ENCODE measurements at regions not wholly inside any gene's neighbourhood (a gene's known extent, or its start where the extent isn't known, plus 50 kb on each side); places are given as distances from the start of the nearest gene placed in this dataset.

- no peak for TF ChIP-seq CTCF (optimal IDR thresholded peaks at IDR 0.05 in 1 of 3, IDR thresholded peaks at IDR 0.05 in 1 of 3, conservative IDR thresholded peaks at IDR 0.05 in 1 of 3; ENCODE audit: extremely low read depth in 1 of 3, insufficient read depth in 2 of 3, low read length in 3 of 3)
- no peak for TF ChIP-seq EZH2 (IDR thresholded peaks at IDR 0.05; ENCODE audit: low read length)
Measured at GRCh38 chr5:67897980-67898379, 317.6 kb upstream of the PIK3R1 start.
